HL-60 (cell line): ENCODE measurements at regions not wholly inside any gene's neighbourhood (a gene's known extent, or its start where the extent isn't known, plus 50 kb on each side); places are given as distances from the start of the nearest gene placed in this dataset.

Source experiments
- DNase-seq, 2 experiments: peaks; one replicate each; pipeline ENCODE4 v3.0.0-alpha.2; 2010 to 2020; ENCODE audit warnings: low read depth in 1 of 2, low spot score in 1 of 2
- H3K27ac ChIP-seq: fragments of 250-450 bp; sonication (Bioruptor Pico); replicated peaks from 2 replicates; pipeline ENCODE4 v1.5.1; 2020; ENCODE audit warnings: mild to moderate bottlenecking, moderate library complexity
- H3K27me3 ChIP-seq: fragments of 250-450 bp; sonication (Bioruptor Pico); 2 replicates; pipeline ENCODE4 v1.5.1; 2021; ENCODE audit warnings: mild to moderate bottlenecking, moderate library complexity; ENCODE audit not compliant: insufficient read depth, poor library complexity, severe bottlenecking
- H3K4me3 ChIP-seq: replicated peaks from 2 replicates; pipeline ENCODE4 v1.5.1; 2011; ENCODE audit warnings: mild to moderate bottlenecking, control low read depth, low read length; ENCODE audit not compliant: insufficient read depth
- GABPA ChIP-seq: IDR thresholded peaks from 2 replicates; pipeline ENCODE4 v1.6.1; 2012; ENCODE audit warnings: low read depth
- POLR2AphosphoS5 ChIP-seq: IDR thresholded peaks from 2 replicates; pipeline ENCODE4 v1.6.1; 2012; ENCODE audit warnings: low read depth
- SPI1 ChIP-seq: IDR thresholded peaks from 2 replicates; pipeline ENCODE4 v1.6.1; 2012; ENCODE audit warnings: low read depth, mild to moderate bottlenecking, borderline replicate concordance
- TF ChIP-seq, protein P1 (sequence below): IDR thresholded peaks from 2 replicates; pipeline ENCODE4 v1.6.1; 2012; ENCODE audit warnings: low read depth; ENCODE audit not compliant: insufficient replicate concordance
- TF ChIP-seq, protein P2 (sequence below): IDR thresholded peaks from one replicate; pipeline ENCODE4 v1.5.1; 2011; ENCODE audit warnings: low read length, control low read depth, inconsistent platforms; ENCODE audit not compliant: insufficient read depth

DNA sequence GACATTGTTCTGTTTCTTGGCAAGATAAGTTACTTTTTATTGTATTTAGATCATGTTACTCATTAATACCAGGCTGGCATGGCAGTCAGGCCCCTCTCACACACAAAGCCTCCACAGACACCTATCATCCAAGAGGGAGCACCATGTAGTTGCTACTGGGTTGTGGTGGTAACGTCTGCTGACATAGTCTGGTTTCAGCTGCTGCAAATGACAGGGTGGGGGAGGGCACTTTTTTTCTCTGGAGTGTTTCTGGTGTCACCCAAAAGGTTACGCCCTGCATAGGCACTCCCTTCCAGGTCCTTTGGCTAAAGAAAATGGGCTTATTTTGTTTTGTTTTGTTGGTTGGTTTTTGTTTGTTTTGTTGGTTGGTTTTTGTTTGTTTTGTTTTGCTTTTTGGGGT lies 236.4 kb upstream of the RIMS1 start:
- Histone ChIP-seq H3K27me3 (no peaks in the 10 kb centered on the region), H3K27ac (no peak overlapping the region)
- no peak for DNase-seq

DNA sequence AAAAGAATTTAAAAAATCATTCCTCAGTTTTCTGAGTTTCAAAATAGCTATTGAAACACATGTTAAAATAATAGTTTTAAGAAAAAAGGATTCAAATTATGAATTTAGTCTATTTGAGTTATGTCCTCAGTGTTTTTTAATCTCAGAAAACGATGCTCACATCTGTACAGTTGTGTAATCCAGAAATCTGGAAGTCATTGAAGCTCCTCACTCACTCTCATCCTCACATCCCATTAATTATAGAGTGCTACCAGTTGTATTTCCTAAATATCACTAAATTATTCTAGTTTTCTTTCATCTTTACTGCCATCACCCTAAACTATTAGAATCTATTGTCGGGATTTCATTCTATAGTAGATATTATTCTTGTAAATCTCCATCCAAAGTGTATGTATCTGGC lies 234.7 kb upstream of the RIMS1 start:
- no peak for DNase-seq
- TF ChIP-seq POLR2AphosphoS5, result no peak
- TF ChIP-seq, protein P1, sequence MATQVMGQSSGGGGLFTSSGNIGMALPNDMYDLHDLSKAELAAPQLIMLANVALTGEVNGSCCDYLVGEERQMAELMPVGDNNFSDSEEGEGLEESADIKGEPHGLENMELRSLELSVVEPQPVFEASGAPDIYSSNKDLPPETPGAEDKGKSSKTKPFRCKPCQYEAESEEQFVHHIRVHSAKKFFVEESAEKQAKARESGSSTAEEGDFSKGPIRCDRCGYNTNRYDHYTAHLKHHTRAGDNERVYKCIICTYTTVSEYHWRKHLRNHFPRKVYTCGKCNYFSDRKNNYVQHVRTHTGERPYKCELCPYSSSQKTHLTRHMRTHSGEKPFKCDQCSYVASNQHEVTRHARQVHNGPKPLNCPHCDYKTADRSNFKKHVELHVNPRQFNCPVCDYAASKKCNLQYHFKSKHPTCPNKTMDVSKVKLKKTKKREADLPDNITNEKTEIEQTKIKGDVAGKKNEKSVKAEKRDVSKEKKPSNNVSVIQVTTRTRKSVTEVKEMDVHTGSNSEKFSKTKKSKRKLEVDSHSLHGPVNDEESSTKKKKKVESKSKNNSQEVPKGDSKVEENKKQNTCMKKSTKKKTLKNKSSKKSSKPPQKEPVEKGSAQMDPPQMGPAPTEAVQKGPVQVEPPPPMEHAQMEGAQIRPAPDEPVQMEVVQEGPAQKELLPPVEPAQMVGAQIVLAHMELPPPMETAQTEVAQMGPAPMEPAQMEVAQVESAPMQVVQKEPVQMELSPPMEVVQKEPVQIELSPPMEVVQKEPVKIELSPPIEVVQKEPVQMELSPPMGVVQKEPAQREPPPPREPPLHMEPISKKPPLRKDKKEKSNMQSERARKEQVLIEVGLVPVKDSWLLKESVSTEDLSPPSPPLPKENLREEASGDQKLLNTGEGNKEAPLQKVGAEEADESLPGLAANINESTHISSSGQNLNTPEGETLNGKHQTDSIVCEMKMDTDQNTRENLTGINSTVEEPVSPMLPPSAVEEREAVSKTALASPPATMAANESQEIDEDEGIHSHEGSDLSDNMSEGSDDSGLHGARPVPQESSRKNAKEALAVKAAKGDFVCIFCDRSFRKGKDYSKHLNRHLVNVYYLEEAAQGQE, result no peak
- TF ChIP-seq, protein P2, sequence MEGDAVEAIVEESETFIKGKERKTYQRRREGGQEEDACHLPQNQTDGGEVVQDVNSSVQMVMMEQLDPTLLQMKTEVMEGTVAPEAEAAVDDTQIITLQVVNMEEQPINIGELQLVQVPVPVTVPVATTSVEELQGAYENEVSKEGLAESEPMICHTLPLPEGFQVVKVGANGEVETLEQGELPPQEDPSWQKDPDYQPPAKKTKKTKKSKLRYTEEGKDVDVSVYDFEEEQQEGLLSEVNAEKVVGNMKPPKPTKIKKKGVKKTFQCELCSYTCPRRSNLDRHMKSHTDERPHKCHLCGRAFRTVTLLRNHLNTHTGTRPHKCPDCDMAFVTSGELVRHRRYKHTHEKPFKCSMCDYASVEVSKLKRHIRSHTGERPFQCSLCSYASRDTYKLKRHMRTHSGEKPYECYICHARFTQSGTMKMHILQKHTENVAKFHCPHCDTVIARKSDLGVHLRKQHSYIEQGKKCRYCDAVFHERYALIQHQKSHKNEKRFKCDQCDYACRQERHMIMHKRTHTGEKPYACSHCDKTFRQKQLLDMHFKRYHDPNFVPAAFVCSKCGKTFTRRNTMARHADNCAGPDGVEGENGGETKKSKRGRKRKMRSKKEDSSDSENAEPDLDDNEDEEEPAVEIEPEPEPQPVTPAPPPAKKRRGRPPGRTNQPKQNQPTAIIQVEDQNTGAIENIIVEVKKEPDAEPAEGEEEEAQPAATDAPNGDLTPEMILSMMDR, result no peak
- no peak for TF ChIP-seq SPI1
- no peak for TF ChIP-seq GABPA

More for the DNA sequence above, 236.4 kb upstream of the RIMS1 start:
- no peak overlapping the region for H3K4me3 ChIP-seq
- no peak for TF ChIP-seq POLR2AphosphoS5
- TF ChIP-seq, protein P2, result no peak
- TF ChIP-seq, protein P1, result no peak
- TF ChIP-seq GABPA, result no peak
- TF ChIP-seq SPI1, result no peak

DNA sequence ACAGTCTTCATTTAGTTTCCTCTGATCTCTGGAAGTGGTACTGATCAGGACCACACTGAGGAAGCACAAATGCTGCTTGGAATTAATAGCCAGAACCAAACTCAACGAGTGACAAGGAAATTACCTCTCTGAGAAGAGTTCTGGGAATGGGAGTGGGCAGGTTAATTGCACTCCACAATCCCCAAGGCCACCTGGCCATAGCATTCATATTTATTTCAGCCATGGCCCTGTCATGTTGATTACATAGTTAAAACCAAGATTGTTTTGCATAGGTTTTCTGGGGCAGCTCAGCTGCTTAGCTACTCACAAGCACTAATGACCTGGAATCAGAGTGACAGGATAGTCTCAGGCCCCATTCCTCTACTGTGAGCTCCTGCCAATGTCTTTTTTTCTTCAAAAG lies 230.2 kb upstream of the RIMS1 start:
- H3K27ac ChIP-seq, result no peak overlapping the region
- no peak for DNase-seq
- TF ChIP-seq, protein P1, result no peak
- no peak for TF ChIP-seq GABPA
- no peak for TF ChIP-seq POLR2AphosphoS5
- no peak for TF ChIP-seq SPI1
- TF ChIP-seq, protein P2, result no peak
- no peak overlapping the region for H3K4me3 ChIP-seq
- H3K27me3 ChIP-seq, result no peaks in the 10 kb centered on the region

More for the DNA sequence above, 234.7 kb upstream of the RIMS1 start:
- Histone ChIP-seq H3K27me3 (no peaks in the 10 kb centered on the region), H3K27ac (no peak overlapping the region), H3K4me3 (no peak overlapping the region)
